GM06990 (cell line): ENCODE measurements at regions not wholly inside any gene's neighbourhood (a gene's known extent, or its start where the extent isn't known, plus 50 kb on each side); places are given as distances from the start of the nearest gene placed in this dataset.
"Not testable (repeated sequence)": the region's sequence is repeated elsewhere in the genome, so short reads cannot be mapped to it uniquely, and the experiment has no call there.

Source experiments
- DNase-seq: peaks from one replicate; pipeline ENCODE4 v3.0.0-alpha.2; 2011; ENCODE audit not compliant: insufficient read length; ENCODE audit errors: extremely low read depth
- H3K27me3 ChIP-seq: replicated peaks from 2 replicates; pipeline ENCODE4 v1.6.0; 2011; ENCODE audit warnings: low read length; ENCODE audit not compliant: control insufficient read depth, insufficient read depth
- H3K36me3 ChIP-seq: 2 replicates; pipeline ENCODE4 v1.5.1; 2011; ENCODE audit warnings: low read length; ENCODE audit not compliant: control insufficient read depth, insufficient read depth
- H3K4me3 ChIP-seq: replicated peaks from 2 replicates; pipeline ENCODE4 v1.5.1; 2011; ENCODE audit warnings: low read depth, mild to moderate bottlenecking, control low read depth, low read length
- CTCF ChIP-seq: IDR thresholded peaks from 2 replicates; pipeline ENCODE4 v1.5.1; 2011; ENCODE audit warnings: low read length, control low read depth, mild to moderate bottlenecking, inconsistent platforms; ENCODE audit not compliant: insufficient read depth, poor library complexity, severe bottlenecking

- Histone ChIP-seq H3K27me3 (no peaks in the 10 kb centered on the region), H3K36me3 (no peaks in the 10 kb centered on the region), H3K4me3 (no peak overlapping the region)
- DNase-seq: no peak
- no peak for TF ChIP-seq CTCF
Observed at GRCh38 chrX:148080593-148080992, 99.5 kb downstream of the FMR1NB start.

- H3K4me3 ChIP-seq: no peak overlapping the region
- no peak for TF ChIP-seq CTCF
- H3K27me3 ChIP-seq: no peaks in the 10 kb centered on the region
- H3K36me3 ChIP-seq: no peaks in the 10 kb centered on the region
- DNase-seq: no peak
Observed at GRCh38 chrX:148084611-148085010, 103.5 kb downstream of the FMR1NB start.

- no peaks in the 10 kb centered on the region for H3K36me3 ChIP-seq
- TF ChIP-seq CTCF: no peak
- no peak for DNase-seq
- no peaks in the 10 kb centered on the region for H3K27me3 ChIP-seq
- H3K4me3 ChIP-seq: no peak overlapping the region
Observed at GRCh38 chrX:148120151-148120550, 139.0 kb downstream of the FMR1NB start.

GRCh38 chrX:148120999-148121623 lies 140.0 kb downstream of the FMR1NB start:
- Histone ChIP-seq H3K27me3 (no peaks in the 10 kb centered on the region), H3K4me3 (no peak overlapping the region), H3K36me3 (no peaks in the 10 kb centered on the region)
- no peak for DNase-seq
- TF ChIP-seq CTCF: no peak

GRCh38 chrX:148128872-148129505 lies 147.9 kb downstream of the FMR1NB start:
- DNase-seq, H3K27me3 ChIP-seq, H3K4me3 ChIP-seq, H3K36me3 ChIP-seq: not testable (repeated sequence)

- no peaks in the 10 kb centered on the region for H3K36me3 ChIP-seq
- H3K27me3 ChIP-seq: no peaks in the 10 kb centered on the region
- no peak overlapping the region for H3K4me3 ChIP-seq
- TF ChIP-seq CTCF: no peak
- no peak for DNase-seq
Observed at GRCh38 chrX:148133105-148133725, 152.1 kb downstream of the FMR1NB start.
